Neutrophil (primary cell): ENCODE measurements at regions not wholly inside any gene's neighbourhood (a gene's known extent, or its start where the extent isn't known, plus 50 kb on each side); places are given as distances from the start of the nearest gene placed in this dataset.
"Not testable (repeated sequence)": the region's sequence is repeated elsewhere in the genome, so short reads cannot be mapped to it uniquely, and the experiment has no call there.

Experiments
- H3K27ac ChIP-seq: fragments of 200-600 bp; sonication (generic); 2 replicates; pipeline ENCODE4 v1.5.1; 2016; ENCODE audit warnings: mild to moderate bottlenecking, moderate library complexity
- H3K27me3 ChIP-seq: fragments of 200-600 bp; sonication (generic); 2 replicates; pipeline ENCODE4 v1.6.0; 2016; ENCODE audit warnings: mild to moderate bottlenecking
- H3K36me3 ChIP-seq: fragments of 200-600 bp; sonication (generic); 2 replicates; pipeline ENCODE4 v1.5.1; 2017
- H3K4me1 ChIP-seq, 2 experiments: fragments of 200-600 bp in 1 of 2; sonication (generic) in 1 of 2; 1 replicate in 1 of 2; 2 replicates in 1 of 2; pipeline versions ENCODE4 v1.5.1 to v1.6.1; 2013 to 2016; ENCODE audit warnings: low read depth in 1 of 2, low read length in 1 of 2, mild to moderate bottlenecking in 1 of 2, moderate library complexity in 1 of 2; ENCODE audit not compliant: control insufficient read depth in 1 of 2, insufficient read depth in 1 of 2
- H3K4me3 ChIP-seq, 2 experiments: fragments of 200-600 bp in 1 of 2; sonication (generic) in 1 of 2; 1 replicate in 1 of 2; 2 replicates in 1 of 2; pipeline ENCODE4 v1.5.1; 2013 to 2016; ENCODE audit warnings: low read depth in 1 of 2, low read length in 1 of 2, mild to moderate bottlenecking in 1 of 2, moderate library complexity in 1 of 2
- H3K9me3 ChIP-seq: fragments of 200-600 bp; sonication (generic); 2 replicates; pipeline ENCODE4 v1.5.1; 2016
- TF ChIP-seq, protein P1 (sequence below): fragments of 200-600 bp; sonication (generic); IDR thresholded peaks from 2 replicates; pipeline ENCODE4 v1.5.1; 2016; ENCODE audit warnings: antibody characterized with exemption

- Histone ChIP-seq H3K36me3 (no peaks in the 10 kb centered on the region), H3K9me3 (no peaks in the 10 kb centered on the region), H3K4me3 (no peak overlapping the region), H3K27ac (no peak overlapping the region), H3K27me3 (no peaks in the 10 kb centered on the region), H3K4me1 (no peaks in the 10 kb centered on the region)
- TF ChIP-seq, protein P1, sequence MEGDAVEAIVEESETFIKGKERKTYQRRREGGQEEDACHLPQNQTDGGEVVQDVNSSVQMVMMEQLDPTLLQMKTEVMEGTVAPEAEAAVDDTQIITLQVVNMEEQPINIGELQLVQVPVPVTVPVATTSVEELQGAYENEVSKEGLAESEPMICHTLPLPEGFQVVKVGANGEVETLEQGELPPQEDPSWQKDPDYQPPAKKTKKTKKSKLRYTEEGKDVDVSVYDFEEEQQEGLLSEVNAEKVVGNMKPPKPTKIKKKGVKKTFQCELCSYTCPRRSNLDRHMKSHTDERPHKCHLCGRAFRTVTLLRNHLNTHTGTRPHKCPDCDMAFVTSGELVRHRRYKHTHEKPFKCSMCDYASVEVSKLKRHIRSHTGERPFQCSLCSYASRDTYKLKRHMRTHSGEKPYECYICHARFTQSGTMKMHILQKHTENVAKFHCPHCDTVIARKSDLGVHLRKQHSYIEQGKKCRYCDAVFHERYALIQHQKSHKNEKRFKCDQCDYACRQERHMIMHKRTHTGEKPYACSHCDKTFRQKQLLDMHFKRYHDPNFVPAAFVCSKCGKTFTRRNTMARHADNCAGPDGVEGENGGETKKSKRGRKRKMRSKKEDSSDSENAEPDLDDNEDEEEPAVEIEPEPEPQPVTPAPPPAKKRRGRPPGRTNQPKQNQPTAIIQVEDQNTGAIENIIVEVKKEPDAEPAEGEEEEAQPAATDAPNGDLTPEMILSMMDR, result no peak
Observed at GRCh38 chr1:194431121-194431520, 1244.7 kb upstream of the B3GALT2 start.

DNA sequence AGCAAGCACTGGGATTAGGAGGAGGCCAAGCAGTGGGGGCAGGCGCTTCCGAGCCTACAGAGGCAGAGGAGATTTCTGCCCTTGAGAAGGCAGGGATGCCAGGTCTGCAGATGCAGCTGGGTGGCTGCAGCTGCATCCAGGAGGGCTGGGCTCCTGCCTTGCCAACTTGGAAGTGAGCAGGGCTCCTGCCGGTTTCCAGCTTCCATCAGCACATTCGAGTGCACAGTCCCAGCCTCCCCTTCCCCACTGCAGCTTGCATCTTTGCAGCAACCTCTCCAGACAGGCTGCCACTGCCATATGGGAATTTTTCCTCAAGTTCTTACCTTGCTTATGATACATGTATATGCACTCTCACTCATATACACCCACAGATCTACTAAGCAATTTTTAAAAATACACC is 1234.3 kb upstream of the B3GALT2 start:
- H3K36me3 ChIP-seq, result no peaks in the 10 kb centered on the region
- TF ChIP-seq, protein P1, result no peak
- H3K4me1 ChIP-seq, result no peaks in the 10 kb centered on the region
- no peaks in the 10 kb centered on the region for H3K27me3 ChIP-seq
- H3K9me3 ChIP-seq, result no peaks in the 10 kb centered on the region
- no peak overlapping the region for H3K4me3 ChIP-seq
- no peak overlapping the region for H3K27ac ChIP-seq

- H3K36me3 ChIP-seq, result no peaks in the 10 kb centered on the region
- H3K9me3 ChIP-seq, result no peaks in the 10 kb centered on the region
- H3K27me3 ChIP-seq, result no peaks in the 10 kb centered on the region
- H3K27ac ChIP-seq, result no peak overlapping the region
- no peak overlapping the region for H3K4me3 ChIP-seq
- TF ChIP-seq, protein P1, result no peak
- H3K4me1 ChIP-seq, result no peaks in the 10 kb centered on the region
Observed at GRCh38 chr1:194419721-194420120, 1233.3 kb upstream of the B3GALT2 start.

GRCh38 chr1:194410756-194411155 is 1224.3 kb upstream of the B3GALT2 start:
- no peaks in the 10 kb centered on the region for H3K36me3 ChIP-seq
- no peaks in the 10 kb centered on the region for H3K27me3 ChIP-seq
- peaks cover 4% of the 10 kb centered on the region for H3K9me3 ChIP-seq
- no peak overlapping the region for H3K4me3 ChIP-seq
- H3K27ac ChIP-seq, result no peak overlapping the region
- TF ChIP-seq, protein P1, result no peak
- H3K4me1 ChIP-seq, result no peaks in the 10 kb centered on the region

- not testable (repeated sequence) for H3K9me3 ChIP-seq, H3K4me3 ChIP-seq, H3K27me3 ChIP-seq
Observed at GRCh38 chr1:194407238-194407637, 1220.8 kb upstream of the B3GALT2 start.

GRCh38 chr1:194394676-194395075 is 1208.3 kb upstream of the B3GALT2 start:
- no peak overlapping the region for H3K27ac ChIP-seq
- H3K4me3 ChIP-seq, result no peak overlapping the region
- TF ChIP-seq, protein P1, result no peak
- H3K36me3 ChIP-seq, result no peaks in the 10 kb centered on the region
- H3K9me3 ChIP-seq, result no peaks in the 10 kb centered on the region
- no peaks in the 10 kb centered on the region for H3K4me1 ChIP-seq
- H3K27me3 ChIP-seq, result no peaks in the 10 kb centered on the region

More at GRCh38 chr1:194407238-194407637, 1220.8 kb upstream of the B3GALT2 start:
- not testable (repeated sequence) for H3K36me3 ChIP-seq, H3K27ac ChIP-seq, H3K4me1 ChIP-seq
